Ascending aorta (tissue), 2 donors: ENCODE measurements at regions not wholly inside any gene's neighbourhood (a gene's known extent, or its start where the extent isn't known, plus 50 kb on each side); places are given as distances from the start of the nearest gene placed in this dataset.

Source experiments
- DNase-seq, 2 donors: peaks; one replicate each; pipeline ENCODE4 v3.0.0-alpha.2; 2019; ENCODE audit warnings: low spot score in 2 of 2
- H3K27ac ChIP-seq, 2 donors: fragments of 200-600 bp; sonication (generic); one replicate each; pipeline ENCODE4 v1.5.1; 2016 to 2017; ENCODE audit warnings: mild to moderate bottlenecking in 1 of 2
- H3K27me3 ChIP-seq: fragments of 200-600 bp; sonication (generic); one replicate; pipeline ENCODE4 v1.5.1; 2017
- H3K36me3 ChIP-seq, 2 donors: fragments of 200-600 bp; sonication (generic); one replicate each; pipeline ENCODE4 v1.5.1; 2016
- H3K4me1 ChIP-seq, 2 donors: fragments of 200-600 bp; sonication (generic); one replicate each; pipeline ENCODE4 v1.5.1; 2016 to 2017; ENCODE audit warnings: mild to moderate bottlenecking in 1 of 2
- H3K4me3 ChIP-seq, 2 donors: fragments of 200-600 bp; sonication (generic); one replicate each; pipeline ENCODE4 v1.5.1; 2016 to 2017; ENCODE audit warnings: mild to moderate bottlenecking in 1 of 2
- H3K9me3 ChIP-seq, 2 donors: fragments of 200-600 bp; sonication (generic); one replicate each; pipeline ENCODE4 v1.5.1; 2016
- CTCF ChIP-seq, 3 experiments: fragments of 200-600 bp in 2 of 3; fragments of 450-650 bp in 1 of 3; sonication (generic) in 2 of 3; IDR thresholded peaks; one replicate each; pipeline ENCODE4 v1.5.1; 2016 to 2019; ENCODE audit warnings: antibody characterized with exemption in 3 of 3, mild to moderate bottlenecking in 1 of 3, moderate library complexity in 1 of 3
- intact Hi-C: fragments of 100-400 bp; cut with DNase I; formaldehyde crosslinking; loops from one replicate; pipeline ENCODE4 v1.15.1; 2023

- intact Hi-C loops, result no loop called here
- Histone ChIP-seq H3K27ac (no peak overlapping the region), H3K4me1 (no peaks in the 10 kb centered on the region), H3K27me3 (no peaks in the 10 kb centered on the region), H3K9me3 (no peaks in the 10 kb centered on the region), H3K4me3 (no peak overlapping the region), H3K36me3 (no peaks in the 10 kb centered on the region)
- no peak for TF ChIP-seq CTCF (IDR thresholded peaks at IDR 0.05)
- DNase-seq, result no peak
Observed at GRCh38 chr12:23455283-23455682, 494.2 kb downstream of the SOX5 start.

GRCh38 chr12:23458640-23459039 is 490.8 kb downstream of the SOX5 start:
- Histone ChIP-seq H3K27ac (no peak overlapping the region), H3K36me3 (no peaks in the 10 kb centered on the region), H3K4me1 (no peaks in the 10 kb centered on the region), H3K4me3 (no peak overlapping the region), H3K27me3 (no peaks in the 10 kb centered on the region), H3K9me3 (no peaks in the 10 kb centered on the region)
- no peak for DNase-seq
- intact Hi-C loops, result no loop called here
- TF ChIP-seq CTCF (IDR thresholded peaks at IDR 0.05), result no peak

- Histone ChIP-seq H3K4me3 (no peak overlapping the region), H3K9me3 (peaks cover 0 to 12% of the 10 kb centered on the region in 2 donors), H3K27me3 (no peaks in the 10 kb centered on the region), H3K27ac (no peak overlapping the region), H3K36me3 (no peaks in the 10 kb centered on the region), H3K4me1 (no peaks in the 10 kb centered on the region)
- intact Hi-C loops, result no loop called here
- DNase-seq, result no peak
- TF ChIP-seq CTCF (IDR thresholded peaks at IDR 0.05), result no peak
Observed at GRCh38 chr12:23462546-23462945, 486.9 kb downstream of the SOX5 start.

GRCh38 chr12:23463172-23463571 is 486.3 kb downstream of the SOX5 start:
- TF ChIP-seq CTCF (IDR thresholded peaks at IDR 0.05), result no peak
- DNase-seq, result no peak
- H3K36me3 ChIP-seq, result no peaks in the 10 kb centered on the region
- peaks cover 0 to 12% of the 10 kb centered on the region in 2 donors for H3K9me3 ChIP-seq
- H3K4me1 ChIP-seq, result no peaks in the 10 kb centered on the region
- intact Hi-C loops, result no loop called here
- H3K27me3 ChIP-seq, result no peaks in the 10 kb centered on the region
- no peak overlapping the region for H3K27ac ChIP-seq
- H3K4me3 ChIP-seq, result no peak overlapping the region

GRCh38 chr12:23464241-23464812 is 485.1 kb downstream of the SOX5 start:
- TF ChIP-seq CTCF (IDR thresholded peaks at IDR 0.05), result no peak
- intact Hi-C loops, result no loop called here
- no peaks in the 10 kb centered on the region for H3K36me3 ChIP-seq
- no peak for DNase-seq
- no peaks in the 10 kb centered on the region for H3K4me1 ChIP-seq
- H3K9me3 ChIP-seq, result peaks cover 0 to 12% of the 10 kb centered on the region in 2 donors
- no peak overlapping the region for H3K27ac ChIP-seq
- H3K4me3 ChIP-seq, result no peak overlapping the region
- H3K27me3 ChIP-seq, result no peaks in the 10 kb centered on the region
